HG02763 (cell line): ENCODE measurements at regions not wholly inside any gene's neighbourhood (a gene's known extent, or its start where the extent isn't known, plus 50 kb on each side); places are given as distances from the start of the nearest gene placed in this dataset.

Experiments used
- ATAC-seq: cut with Tn5 transposase; IDR thresholded peaks from one replicate; pipeline ENCODE4 v1.9.1; 2021; ENCODE audit warnings: mild to moderate bottlenecking, moderate library complexity; ENCODE audit not compliant: unreplicated experiment

- no peak for ATAC-seq
These were observed 122.2 kb upstream of the IGF1 start for GRCh38 chr12:102602521-102602920.

- ATAC-seq: no peak
These were observed 121.3 kb upstream of the IGF1 start for GRCh38 chr12:102601621-102602020.

GRCh38 chr12:102596687-102597086 is 116.3 kb upstream of the IGF1 start:
- no peak for ATAC-seq

GRCh38 chr12:102596031-102596430 is 115.7 kb upstream of the IGF1 start:
- ATAC-seq: no peak

DNA sequence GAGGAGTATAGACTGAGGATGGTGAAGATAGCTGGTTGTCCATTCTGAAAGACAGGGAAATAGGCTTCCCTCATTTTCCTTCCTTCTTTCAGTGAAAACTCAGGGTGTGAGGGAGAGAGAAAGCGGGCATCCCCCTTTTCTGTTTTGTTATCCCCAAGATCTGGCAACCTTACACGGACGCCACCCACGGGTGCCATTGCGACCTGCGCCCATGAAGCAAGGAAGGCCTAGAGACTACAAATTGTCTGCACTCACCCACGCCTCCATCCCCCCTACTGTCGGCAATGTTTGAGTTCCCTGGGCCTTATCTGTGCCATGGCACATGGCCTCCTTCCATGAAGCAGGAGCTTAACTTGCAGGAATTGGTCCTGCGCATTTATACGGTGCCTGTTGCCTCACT is 115.0 kb upstream of the IGF1 start:
- no peak for ATAC-seq

DNA sequence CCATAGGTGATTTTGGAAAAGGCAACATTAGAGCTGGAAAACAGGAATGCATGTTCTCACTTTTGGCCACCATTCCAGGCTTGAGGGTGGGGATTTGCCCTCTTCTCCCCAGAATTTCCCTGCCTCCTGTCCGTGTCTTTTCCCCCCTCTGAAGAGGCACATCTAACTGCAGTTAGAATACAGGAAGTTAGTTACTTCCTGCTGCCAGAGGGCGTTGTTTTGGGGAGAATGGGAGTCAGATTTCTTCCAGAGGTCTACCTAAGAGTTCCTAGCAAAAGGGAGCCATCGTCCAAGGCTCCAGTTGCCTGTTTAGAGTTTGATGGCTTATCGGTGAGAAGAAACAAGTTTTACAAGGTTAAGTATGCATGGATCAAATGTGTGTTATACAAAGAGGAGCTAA is 112.8 kb upstream of the IGF1 start:
- no peak for ATAC-seq

- ATAC-seq: no peak
These were observed 111.8 kb upstream of the IGF1 start for GRCh38 chr12:102592134-102592533.

- ATAC-seq: no peak
These were observed 92.9 kb upstream of the IGF1 start for GRCh38 chr12:102573237-102573636.

DNA sequence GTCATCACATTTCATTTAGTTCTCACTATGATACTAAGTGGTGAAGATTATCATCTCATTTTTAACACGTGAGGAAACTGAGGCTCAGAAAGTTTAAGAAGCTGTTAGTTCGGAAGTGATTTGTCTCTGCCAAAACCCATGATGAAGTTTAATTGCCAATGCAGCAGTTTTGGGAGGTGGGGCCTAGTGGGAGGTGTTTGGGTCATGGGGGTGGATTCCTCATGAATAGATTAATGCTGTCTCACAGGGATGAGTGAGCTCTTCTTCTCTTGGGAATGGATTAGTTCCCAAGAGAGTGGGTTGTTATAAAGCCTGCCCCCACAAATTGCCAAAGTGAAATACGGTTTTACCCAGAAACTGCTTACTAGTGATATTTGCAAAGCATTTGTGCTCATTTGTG is 91.5 kb upstream of the IGF1 start:
- ATAC-seq: no peak

- no peak for ATAC-seq
These were observed 89.9 kb upstream of the IGF1 start for GRCh38 chr12:102570256-102570655.

DNA sequence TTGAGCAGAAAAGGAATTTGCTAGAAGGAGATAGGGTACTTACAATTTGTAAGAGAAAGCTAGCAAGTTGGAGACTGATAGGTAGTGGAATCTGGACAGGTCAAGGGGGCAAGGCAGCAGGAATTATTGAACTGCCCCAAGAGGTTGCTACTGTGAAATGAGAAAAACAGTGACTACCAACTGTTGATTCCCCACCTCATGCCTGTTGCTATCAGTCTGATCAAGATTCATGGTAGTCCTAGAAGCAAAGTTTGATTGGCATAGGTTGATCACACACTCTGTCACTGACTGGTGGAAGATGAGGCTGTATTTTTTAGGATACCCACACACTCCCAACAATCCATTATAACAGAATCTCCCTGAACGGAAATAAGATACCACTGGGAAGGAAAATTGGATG is 89.4 kb upstream of the IGF1 start:
- ATAC-seq: no peak

DNA sequence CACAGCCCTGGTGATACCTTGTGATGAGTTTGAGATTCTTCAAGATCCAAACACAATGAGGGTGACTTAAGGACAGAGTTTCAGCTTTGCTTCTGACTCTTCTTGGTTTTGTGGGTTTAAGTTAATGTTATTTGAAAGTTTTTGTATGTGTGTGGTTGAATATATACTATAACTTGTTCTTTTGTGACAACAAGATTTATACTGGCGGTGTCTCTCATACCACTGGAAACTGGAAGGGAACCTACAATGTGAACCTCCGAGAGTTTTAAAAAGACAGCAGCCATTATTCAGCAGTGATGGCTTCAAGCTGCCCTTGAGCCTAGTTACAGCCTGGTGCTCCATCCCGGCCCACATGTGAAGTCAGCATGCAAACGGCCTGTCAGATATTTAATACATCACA is 87.9 kb upstream of the IGF1 start:
- no peak for ATAC-seq

DNA sequence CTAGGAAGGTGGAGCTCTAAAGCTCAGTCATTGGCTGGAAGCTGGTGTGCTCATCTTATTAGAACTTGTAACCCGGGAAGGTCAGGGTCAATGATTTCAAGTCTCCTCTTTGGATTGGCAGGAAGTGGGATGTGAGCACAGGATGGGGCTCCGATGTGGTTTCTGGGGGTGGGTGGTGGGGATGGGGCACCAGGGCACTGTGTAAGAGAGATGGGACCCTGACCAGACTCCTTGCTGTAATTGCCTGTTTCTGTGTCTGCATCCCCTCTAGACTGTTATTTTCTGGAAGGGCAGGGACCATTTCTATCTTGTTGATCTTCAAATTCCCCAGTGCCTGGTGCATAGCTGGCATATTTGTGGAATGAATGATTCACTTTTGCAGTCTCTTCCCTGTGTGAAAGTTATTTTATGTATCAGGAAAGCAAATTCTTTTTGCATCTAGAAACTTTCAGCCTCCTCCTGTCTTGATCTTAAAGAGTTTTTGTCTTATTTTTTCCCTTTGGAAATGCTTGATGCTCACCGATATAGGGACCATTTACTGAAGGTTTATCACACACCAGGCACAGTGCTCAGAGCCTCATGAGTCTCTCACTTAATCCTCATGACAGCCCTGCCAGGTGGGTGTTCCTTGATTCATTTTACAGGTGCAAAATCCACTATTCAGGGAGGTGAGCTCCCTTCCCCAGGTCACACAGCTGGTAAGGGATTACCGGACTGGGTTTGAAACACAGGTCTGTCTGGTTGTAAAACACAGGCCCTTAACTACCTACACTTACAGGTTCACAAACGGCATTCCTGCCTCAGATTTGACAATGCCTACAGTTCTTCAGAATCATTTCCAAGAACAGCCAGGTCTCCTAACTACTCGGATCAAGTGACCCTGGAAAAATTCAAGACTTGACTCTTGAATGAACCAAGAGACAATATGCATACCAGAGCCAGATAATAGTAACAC is 86.9 kb upstream of the IGF1 start:
- ATAC-seq: no peak

DNA sequence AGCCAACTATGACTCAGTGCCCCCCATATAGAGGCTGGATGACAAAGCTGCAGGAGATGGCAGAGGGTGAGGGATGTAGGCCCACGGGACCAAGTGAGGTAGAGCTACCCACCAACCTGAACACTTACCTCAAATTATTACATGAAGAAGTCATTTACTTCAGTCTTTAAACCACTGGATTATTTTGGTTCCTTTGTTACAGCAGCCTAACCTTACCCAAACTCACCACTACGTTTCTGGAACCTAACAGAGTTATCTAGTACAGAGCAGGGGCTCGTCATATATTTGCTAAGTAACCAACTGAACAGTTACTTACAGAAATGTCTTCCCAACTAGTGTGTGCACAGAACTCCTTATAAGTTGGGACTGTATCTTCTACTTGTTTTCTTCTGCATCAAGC is 85.2 kb upstream of the IGF1 start:
- ATAC-seq: no peak

- no peak for ATAC-seq
These were observed 83.7 kb upstream of the IGF1 start for GRCh38 chr12:102564026-102564425.

DNA sequence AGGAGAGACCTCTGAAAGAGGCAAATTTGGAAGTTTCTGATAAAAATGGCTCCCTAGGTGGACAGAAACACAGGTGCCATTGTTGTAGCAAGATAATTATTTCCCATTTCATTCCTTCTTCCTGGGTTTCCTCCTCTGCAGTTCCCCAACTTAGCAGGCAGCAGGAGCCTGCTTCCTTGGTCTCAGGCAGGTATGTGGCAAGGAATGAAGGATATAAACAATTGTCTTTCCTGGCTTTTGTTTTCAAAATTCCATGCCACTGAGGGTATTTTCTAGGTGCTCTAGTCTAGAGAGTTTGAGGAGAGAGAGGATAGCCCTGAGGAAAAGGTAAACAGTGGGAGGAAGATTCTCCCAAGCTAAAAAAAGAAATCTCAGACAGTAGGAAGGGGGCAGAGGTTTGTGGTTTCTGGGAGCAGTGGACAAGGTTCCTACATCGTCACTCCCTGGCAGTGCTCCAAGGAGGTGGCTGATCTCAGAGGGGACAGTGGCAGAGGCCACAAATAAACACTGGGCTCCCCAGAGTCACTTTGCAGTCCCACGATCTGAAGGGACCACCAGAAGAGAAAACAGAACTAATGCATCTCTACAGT is 82.6 kb upstream of the IGF1 start:
- no peak for ATAC-seq

GRCh38 chr12:102551186-102551585 is 70.8 kb upstream of the IGF1 start:
- ATAC-seq: no peak

DNA sequence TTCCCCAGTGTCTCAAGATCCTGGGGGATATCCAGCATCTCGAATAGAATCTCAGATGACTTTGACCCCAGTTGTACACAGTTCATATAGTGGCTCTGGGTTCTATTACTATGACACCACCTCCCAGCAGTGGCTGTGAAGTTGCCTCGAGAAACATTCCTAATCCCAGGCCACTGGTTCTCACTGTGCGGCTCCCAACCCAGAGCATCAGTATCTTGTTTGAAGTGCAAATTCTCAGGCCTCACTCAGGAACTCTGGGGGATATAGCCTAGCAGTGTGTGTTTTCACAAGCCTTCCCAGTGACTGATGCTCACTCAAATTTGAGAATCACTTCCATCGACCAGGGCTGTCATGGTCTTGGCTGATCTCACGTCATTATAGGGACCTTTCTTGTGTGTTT is 69.3 kb upstream of the IGF1 start:
- ATAC-seq: no peak

DNA sequence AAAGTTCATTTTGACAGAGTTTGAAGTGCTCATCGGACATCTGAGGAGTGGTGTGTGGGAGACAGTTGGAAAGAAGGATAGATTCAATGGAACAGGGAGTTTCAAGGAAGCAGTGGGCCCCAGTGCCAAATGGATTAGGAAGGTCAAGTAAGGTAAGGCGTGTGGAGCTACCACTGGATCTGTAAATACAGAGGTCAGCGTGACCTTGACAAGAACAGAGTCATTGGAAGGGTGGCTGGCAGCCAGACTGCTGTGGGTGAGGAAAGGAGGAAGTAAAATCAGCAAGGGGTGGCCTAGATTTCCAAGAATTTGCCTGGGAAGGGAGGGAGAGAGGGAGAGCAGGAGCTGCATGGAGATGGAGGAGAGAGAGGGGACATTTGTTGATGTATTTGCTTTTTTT is 68.2 kb upstream of the IGF1 start:
- ATAC-seq: no peak

- ATAC-seq: no peak
These were observed 63.4 kb upstream of the IGF1 start for GRCh38 chr12:102543494-102544485.

DNA sequence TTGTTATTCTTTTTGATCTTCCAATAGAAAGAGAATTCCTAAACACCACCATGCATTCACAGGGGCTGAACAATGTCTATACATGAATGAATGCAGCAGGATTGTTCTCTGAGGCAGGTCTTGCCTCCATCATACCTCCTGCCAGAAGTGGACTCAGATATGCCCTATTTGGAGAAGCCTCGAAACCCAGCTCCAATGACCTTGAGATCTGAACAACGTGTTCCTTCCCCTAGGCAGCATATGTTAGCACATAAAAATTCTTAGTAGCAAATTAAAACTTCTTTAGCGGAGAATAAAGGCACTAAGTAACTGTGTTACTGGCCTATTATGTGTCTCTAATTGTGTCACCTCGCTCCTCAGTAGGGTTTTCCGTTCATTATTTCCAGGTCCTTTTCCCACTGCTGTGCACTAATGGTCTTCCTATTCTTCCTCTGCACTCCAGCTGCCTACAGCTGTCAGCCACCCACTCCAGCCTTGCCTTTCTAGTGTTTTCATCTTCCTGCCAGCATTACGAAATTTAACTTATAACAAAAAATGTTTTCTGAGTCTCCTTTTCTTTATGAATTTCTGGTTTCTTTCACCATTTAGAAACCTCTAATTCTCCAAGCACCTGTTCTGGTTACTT is 62.6 kb upstream of the IGF1 start:
- ATAC-seq: no peak
